Ovary (tissue), 7 donors: ENCODE measurements at regions not wholly inside any gene's neighbourhood (a gene's known extent, or its start where the extent isn't known, plus 50 kb on each side); places are given as distances from the start of the nearest gene placed in this dataset.
"Not testable (repeated sequence)": the region's sequence is repeated elsewhere in the genome, so short reads cannot be mapped to it uniquely, and the experiment has no call there.

Experiments
- DNase-seq, 5 donors: peaks; one replicate each; pipeline ENCODE4 v3.0.0-alpha.2; 2019 to 2020
- H3K27ac ChIP-seq, 2 donors: fragments of 200-600 bp; one replicate each; pipeline versions ENCODE4 v1.5.1 to v1.8.0; 2019 to 2022
- H3K27me3 ChIP-seq: fragments of 200-600 bp; one replicate; pipeline ENCODE4 v1.8.0; 2022
- H3K36me3 ChIP-seq: fragments of 200-600 bp; sonication (generic); one replicate; pipeline ENCODE4 v1.5.1; 2019
- H3K4me1 ChIP-seq: one replicate; pipeline ENCODE4 v1.8.1; 2013; ENCODE audit warnings: mild to moderate bottlenecking, moderate library complexity; ENCODE audit not compliant: insufficient read depth
- H3K4me3 ChIP-seq: fragments of 200-600 bp; sonication (generic); one replicate; pipeline ENCODE4 v1.5.1; 2017
- H3K9me3 ChIP-seq, 2 donors: fragments of 200-600 bp in 1 of 2; sonication (generic) in 1 of 2; one replicate each; pipeline versions ENCODE4 v1.5.1 to v1.8.1; 2013 to 2019; ENCODE audit warnings: mild to moderate bottlenecking in 1 of 2, moderate library complexity in 1 of 2
- EP300 ChIP-seq: sonication (generic); formaldehyde crosslinking; IDR thresholded peaks from one replicate; pipeline ENCODE4 v1.6.1; 2017; ENCODE audit warnings: antibody characterized with exemption
- POLR2A ChIP-seq: fragments of 450-650 bp; IDR thresholded peaks from one replicate; pipeline ENCODE4 v1.6.1; 2017; ENCODE audit warnings: antibody characterized with exemption, mild to moderate bottlenecking, moderate library complexity
- WGBS, 3 donors: extraction: QIAGEN DNeasy Blood & Tissue Kit in 1 of 3; methylation state at CpG; one replicate each; pipeline versions ENCODE4 v1.1.5 to v1.1.7; 2013 to 2017; 5-methylcytosine and 5-hydroxymethylcytosine counted together
- intact Hi-C, 4 donors: fragments of 100-400 bp; cut with DNase I; formaldehyde crosslinking; loops; one replicate each; pipeline versions ENCODE4 v1.11.0 to v1.15.1; 2022 to 2023
- TF ChIP-seq, protein P1 (sequence below), 3 donors: fragments of 450-650 bp in 2 of 3; fragments of 200-600 bp in 1 of 3; IDR thresholded peaks; one replicate each; pipeline versions ENCODE4 v1.5.1 to v1.8.0; 2016 to 2022; ENCODE audit warnings: antibody characterized with exemption in 3 of 3, mild to moderate bottlenecking in 1 of 3
- donor health status: DM: no; HTN: no; CAD: no; lungs with moderate emphysema.
- donor health status: DM: no; HTN: no; CAD: no.
- donor health status: Bipolar disorder and iron deficiency.
- donor health status: DM: no; HTN: no; CAD: no.
- donor health status: DM: yes; HTN: yes; CAD: no.

DNA sequence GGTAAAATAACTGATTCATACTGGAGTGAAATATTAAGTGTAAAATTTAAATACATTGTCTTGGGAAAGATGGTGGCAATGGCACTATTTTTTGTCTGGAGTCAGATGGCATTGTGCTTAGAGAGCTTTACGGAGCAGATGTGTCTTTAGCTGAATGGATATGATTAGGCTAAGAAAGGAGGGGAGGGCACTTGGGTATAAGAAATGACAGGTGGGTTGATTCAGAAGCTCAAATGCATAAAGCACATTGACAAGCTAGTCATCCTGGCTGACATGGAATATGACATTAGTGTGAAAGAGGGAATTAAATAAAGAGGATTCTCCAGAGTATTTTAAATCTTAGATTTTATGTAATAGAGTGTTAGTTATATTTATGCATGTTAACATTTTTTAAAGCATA, 570.1 kb upstream of the CBLB start:
- H3K9me3 ChIP-seq, result no peaks in the 10 kb centered on the region
- no peaks in the 10 kb centered on the region for H3K36me3 ChIP-seq
- intact Hi-C loops, result no loop called here

DNA sequence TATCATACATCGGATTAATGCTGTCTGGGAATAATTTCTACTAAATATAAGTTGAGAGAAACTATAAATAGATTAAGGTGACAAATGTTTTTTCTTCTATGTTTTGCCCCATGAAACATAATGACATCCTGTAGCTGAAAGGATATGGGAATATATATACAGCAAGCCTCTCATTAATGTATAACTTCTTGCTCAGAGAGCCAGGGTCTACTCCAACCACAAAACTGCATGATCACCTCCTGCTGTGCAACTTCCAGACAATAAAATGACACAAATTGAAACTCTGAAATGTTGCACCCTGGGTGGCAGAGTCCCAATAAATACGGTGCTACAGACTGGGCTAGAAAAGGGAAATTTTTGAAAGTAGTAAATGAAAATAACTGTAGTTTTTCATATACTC, 571.9 kb upstream of the CBLB start:
- no peaks in the 10 kb centered on the region for H3K27me3 ChIP-seq
- no peaks in the 10 kb centered on the region for H3K4me1 ChIP-seq
- H3K9me3 ChIP-seq, result no peaks in the 10 kb centered on the region
- TF ChIP-seq POLR2A (no peak), EP300 (no peak)
- TF ChIP-seq, protein P1, sequence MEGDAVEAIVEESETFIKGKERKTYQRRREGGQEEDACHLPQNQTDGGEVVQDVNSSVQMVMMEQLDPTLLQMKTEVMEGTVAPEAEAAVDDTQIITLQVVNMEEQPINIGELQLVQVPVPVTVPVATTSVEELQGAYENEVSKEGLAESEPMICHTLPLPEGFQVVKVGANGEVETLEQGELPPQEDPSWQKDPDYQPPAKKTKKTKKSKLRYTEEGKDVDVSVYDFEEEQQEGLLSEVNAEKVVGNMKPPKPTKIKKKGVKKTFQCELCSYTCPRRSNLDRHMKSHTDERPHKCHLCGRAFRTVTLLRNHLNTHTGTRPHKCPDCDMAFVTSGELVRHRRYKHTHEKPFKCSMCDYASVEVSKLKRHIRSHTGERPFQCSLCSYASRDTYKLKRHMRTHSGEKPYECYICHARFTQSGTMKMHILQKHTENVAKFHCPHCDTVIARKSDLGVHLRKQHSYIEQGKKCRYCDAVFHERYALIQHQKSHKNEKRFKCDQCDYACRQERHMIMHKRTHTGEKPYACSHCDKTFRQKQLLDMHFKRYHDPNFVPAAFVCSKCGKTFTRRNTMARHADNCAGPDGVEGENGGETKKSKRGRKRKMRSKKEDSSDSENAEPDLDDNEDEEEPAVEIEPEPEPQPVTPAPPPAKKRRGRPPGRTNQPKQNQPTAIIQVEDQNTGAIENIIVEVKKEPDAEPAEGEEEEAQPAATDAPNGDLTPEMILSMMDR (IDR thresholded peaks at IDR 0.05), result no peak
- DNase-seq, result no peak
- no peaks in the 10 kb centered on the region for H3K36me3 ChIP-seq
- no peak overlapping the region for H3K4me3 ChIP-seq
- H3K27ac ChIP-seq, result no peak overlapping the region
- 73 to 83% (median 80%) methylated on average over 2 of the region's 2 CpGs for WGBS, 3 donors
- intact Hi-C loops, result no loop called here

More for the DNA sequence above, 570.1 kb upstream of the CBLB start:
- no peak overlapping the region for H3K27ac ChIP-seq
- H3K27me3 ChIP-seq, result no peaks in the 10 kb centered on the region
- TF ChIP-seq, protein P1 (IDR thresholded peaks at IDR 0.05), result no peak
- TF ChIP-seq POLR2A, result no peak
- TF ChIP-seq EP300, result no peak
- DNase-seq, result no peak
- no peaks in the 10 kb centered on the region for H3K4me1 ChIP-seq
- H3K4me3 ChIP-seq, result no peak overlapping the region
- 96 to 100% (median 98%) methylated on average over 1 of the region's 1 CpG for WGBS, 3 donors

DNA sequence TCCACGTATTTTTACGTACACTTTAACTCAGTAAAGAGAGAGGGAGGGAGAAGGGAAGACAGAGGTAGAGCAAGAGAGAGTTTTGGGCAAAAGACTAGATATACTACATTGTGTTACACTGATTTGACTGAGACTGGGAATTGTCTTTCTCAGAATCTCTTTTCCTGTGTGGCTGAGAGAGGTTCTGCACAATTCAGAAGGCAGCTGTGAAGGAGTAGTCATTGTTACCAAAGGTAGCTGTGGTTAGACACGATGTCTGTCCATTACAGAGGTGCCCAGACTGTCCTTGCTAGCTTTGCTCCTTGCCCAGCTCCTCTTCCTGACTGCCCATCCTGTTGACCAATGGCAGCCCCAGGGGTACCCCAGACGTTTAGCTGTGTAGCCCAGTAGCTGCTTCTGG, 577.5 kb upstream of the CBLB start:
- Histone ChIP-seq H3K4me3 (no peak overlapping the region), H3K4me1 (no peaks in the 10 kb centered on the region), H3K9me3 (no peaks in the 10 kb centered on the region), H3K27me3 (no peaks in the 10 kb centered on the region), H3K27ac (no peak overlapping the region), H3K36me3 (no peaks in the 10 kb centered on the region)
- 77 to 84% (median 79%) methylated on average over 4 of the region's 4 CpGs for WGBS, 3 donors
- intact Hi-C loops, result no loop called here
- no peak for DNase-seq
- TF ChIP-seq POLR2A (no peak), EP300 (no peak)
- TF ChIP-seq, protein P1 (IDR thresholded peaks at IDR 0.05), result no peak

DNA sequence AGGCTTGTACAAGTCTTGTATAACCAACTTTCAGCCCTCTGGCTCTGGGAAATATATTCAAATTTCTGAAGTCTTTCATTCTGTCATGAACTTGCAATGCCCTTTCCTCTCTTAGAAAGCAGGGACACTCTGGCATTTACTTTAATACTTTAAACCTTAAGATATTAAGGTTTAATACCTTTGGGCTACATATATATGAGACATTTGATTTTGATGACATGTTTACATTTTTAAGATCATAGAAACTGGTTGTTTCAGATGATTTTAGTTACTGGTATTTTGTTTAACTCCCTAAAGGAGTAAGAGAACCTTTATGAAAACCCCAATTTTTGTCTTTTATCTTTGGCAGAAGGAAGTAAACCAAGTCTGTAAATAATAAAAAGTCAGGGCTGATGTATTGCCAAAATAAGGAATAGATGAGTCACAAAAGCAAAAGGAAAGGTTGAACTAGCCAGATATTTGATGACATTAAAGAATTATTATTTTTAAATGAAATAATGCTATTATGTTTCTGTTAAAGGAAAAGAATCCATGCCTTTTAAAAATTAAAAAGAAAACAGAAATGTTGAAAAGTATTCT, 579.0 kb upstream of the CBLB start:
- H3K27ac ChIP-seq, result no peak overlapping the region
- H3K9me3 ChIP-seq, result no peaks in the 10 kb centered on the region
- no peak for DNase-seq
- H3K4me3 ChIP-seq, result no peak overlapping the region
- no peak for TF ChIP-seq EP300
- no peak for TF ChIP-seq POLR2A
- TF ChIP-seq, protein P1 (IDR thresholded peaks at IDR 0.05), result no peak
- H3K4me1 ChIP-seq, result peaks cover 1% of the 10 kb centered on the region
- H3K27me3 ChIP-seq, result no peaks in the 10 kb centered on the region
- intact Hi-C loops, result no loop called here
- no peaks in the 10 kb centered on the region for H3K36me3 ChIP-seq

DNA sequence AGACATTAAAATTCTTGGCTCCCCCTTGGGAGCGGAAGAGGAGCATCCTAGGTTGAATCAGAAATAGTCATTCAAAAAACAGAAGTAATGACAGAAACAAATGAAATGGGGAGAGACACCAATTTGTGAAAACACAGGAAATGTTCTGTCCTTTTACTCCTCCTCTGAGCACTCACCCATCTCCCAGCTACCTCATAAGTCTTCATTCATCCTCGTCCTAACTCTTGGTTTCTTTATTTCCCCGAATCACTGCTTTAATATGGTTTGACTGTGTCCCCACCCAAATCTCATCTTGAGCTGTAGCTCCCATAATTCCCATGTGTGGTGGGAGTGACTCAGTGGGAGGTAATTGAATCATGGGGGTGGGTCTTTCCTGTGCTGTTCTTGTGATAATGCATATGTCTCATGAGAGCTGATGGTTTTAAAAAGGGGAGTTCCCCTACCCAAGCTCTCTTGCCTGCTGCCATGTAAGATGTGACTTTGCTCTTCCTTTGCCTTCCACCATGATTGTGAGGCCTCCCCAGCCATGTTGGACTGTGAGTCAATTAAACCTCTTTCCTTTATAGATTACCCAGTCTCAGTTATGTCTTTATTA, 579.7 kb upstream of the CBLB start:
- H3K27me3 ChIP-seq, H3K4me3 ChIP-seq, DNase-seq, H3K4me1 ChIP-seq, H3K36me3 ChIP-seq, H3K9me3 ChIP-seq, H3K27ac ChIP-seq, intact Hi-C loops: not testable (repeated sequence)
- 92 to 96% (median 95%) methylated on average over 3 of the region's 3 CpGs for WGBS, 3 donors
